WTC11 (cell line): ENCODE measurements at regions not wholly inside any gene's neighbourhood (a gene's known extent, or its start where the extent isn't known, plus 50 kb on each side); places are given as distances from the start of the nearest gene placed in this dataset.

Source experiments
- ATF2 ChIP-seq: sonication (generic); formaldehyde crosslinking; IDR thresholded peaks from 2 replicates; pipeline ENCODE4 v1.8.1; 2022; ENCODE audit warnings: low read depth, missing genetic modification reagents, borderline replicate concordance
- CTCF ChIP-seq: fragments of 200-600 bp; IDR thresholded peaks from 2 replicates; pipeline ENCODE4 v1.8.0; 2022; ENCODE audit warnings: antibody characterized with exemption
- E2F1 ChIP-seq: sonication (generic); formaldehyde crosslinking; IDR thresholded peaks from 2 replicates; pipeline ENCODE4 v1.8.0; 2022; ENCODE audit warnings: mild to moderate bottlenecking, missing genetic modification reagents
- TCF7 ChIP-seq: sonication (generic); formaldehyde crosslinking; IDR thresholded peaks from 2 replicates; pipeline ENCODE4 v1.8.0; 2022; ENCODE audit warnings: mild to moderate bottlenecking, low read depth, missing genetic modification reagents, moderate library complexity
- USF1 ChIP-seq: sonication (generic); formaldehyde crosslinking; IDR thresholded peaks from 2 replicates; pipeline ENCODE4 v1.8.0; 2022; ENCODE audit warnings: mild to moderate bottlenecking, missing genetic modification reagents
- ZMAT4 ChIP-seq: fragments of 250-450 bp; sonication (Bioruptor Pico); IDR thresholded peaks from 2 replicates; pipeline ENCODE4 v1.9.0; 2021; ENCODE audit warnings: mild to moderate bottlenecking
- ZNF281 ChIP-seq: sonication (generic); formaldehyde crosslinking; IDR thresholded peaks from 2 replicates; pipeline ENCODE4 v1.8.0; 2023; ENCODE audit warnings: mild to moderate bottlenecking, missing genetic modification reagents
- ZNF317 ChIP-seq: sonication (generic); formaldehyde crosslinking; IDR thresholded peaks from 2 replicates; pipeline ENCODE4 v1.8.1; 2023; ENCODE audit warnings: low read depth, mild to moderate bottlenecking, moderate library complexity, missing genetic modification reagents, borderline replicate concordance

GRCh38 chr3:80606073-80606472 lies 838.3 kb upstream of the ROBO1 start:
- no peak for TF ChIP-seq ATF2 (CRISPR knock-in tag)
- no peak for TF ChIP-seq CTCF
- no peak for TF ChIP-seq TCF7 (CRISPR knock-in tag)
- TF ChIP-seq USF1 (CRISPR knock-in tag): no peak
- TF ChIP-seq ZNF281: no peak
- TF ChIP-seq E2F1 (CRISPR knock-in tag): no peak
- TF ChIP-seq ZMAT4 (CRISPR knock-in tag): no peak
- no peak for TF ChIP-seq ZNF317 (CRISPR knock-in tag)
